Esophagus squamous epithelium (tissue), 5 donors: ENCODE measurements at regions not wholly inside any gene's neighbourhood (a gene's known extent, or its start where the extent isn't known, plus 50 kb on each side); places are given as distances from the start of the nearest gene placed in this dataset.

Experiments
- DNase-seq: peaks from one replicate; lab custom pipeline; 2025; lab: John Stamatoyannopoulos, UW
- H3K27ac ChIP-seq, 4 donors: fragments of 200-600 bp; sonication (generic); one replicate each; pipeline ENCODE4 v1.5.1; 2016 to 2019; ENCODE audit warnings: mild to moderate bottlenecking in 1 of 4
- H3K27me3 ChIP-seq, 4 donors: fragments of 200-600 bp; sonication (generic); 1 replicate in 3 of 4; 2 replicates in 1 of 4; pipeline versions ENCODE4 v1.5.1 to v1.6.0; 2017 to 2021; ENCODE audit warnings: antibody characterized with exemption in 1 of 4
- H3K36me3 ChIP-seq, 3 donors: fragments of 200-600 bp; sonication (generic); one replicate each; pipeline ENCODE4 v1.5.1; 2016 to 2019
- H3K4me1 ChIP-seq, 3 donors: fragments of 200-600 bp; sonication (generic); one replicate each; pipeline ENCODE4 v1.5.1; 2017 to 2019
- H3K4me3 ChIP-seq, 4 donors: fragments of 200-600 bp; sonication (generic); 1 replicate in 3 of 4; 2 replicates in 1 of 4; pipeline ENCODE4 v1.5.1; 2016 to 2019; ENCODE audit warnings: mild to moderate bottlenecking in 2 of 4, moderate library complexity in 1 of 4
- H3K9me3 ChIP-seq, 3 donors: fragments of 200-600 bp; sonication (generic); one replicate each; pipeline ENCODE4 v1.5.1; 2016 to 2019
- CTCF ChIP-seq, 6 experiments: fragments of 450-650 bp in 4 of 6; fragments of 200-600 bp in 2 of 6; sonication (generic) in 2 of 6; IDR thresholded peaks; one replicate each; pipeline ENCODE4 v1.5.1; 2016 to 2019; ENCODE audit warnings: antibody characterized with exemption in 6 of 6, mild to moderate bottlenecking in 4 of 6, moderate library complexity in 4 of 6
- POLR2A ChIP-seq, 4 donors: fragments of 450-650 bp; IDR thresholded peaks; one replicate each; pipeline ENCODE4 v1.6.1; 2017; ENCODE audit warnings: antibody characterized with exemption in 4 of 4, mild to moderate bottlenecking in 4 of 4, moderate library complexity in 3 of 4
- WGBS, 2 donors: methylation state at CpG; one replicate each; pipeline ENCODE4 v1.1.5; 2018; 5-methylcytosine and 5-hydroxymethylcytosine counted together
- intact Hi-C: fragments of 100-400 bp; cut with DNase I; formaldehyde crosslinking; loops from one replicate; pipeline ENCODE4 v1.15.0; 2022
- donor health status: DM: yes; HTN: yes; CAD: no.

- Histone ChIP-seq H3K36me3 (no peaks in the 10 kb centered on the region), H3K4me1 (peaks cover 0 to 6% (median 0%) of the 10 kb centered on the region in 3 donors), H3K4me3 (no peak overlapping the region), H3K27me3 (peaks cover 0 to 19% (median 0%) of the 10 kb centered on the region in 4 donors), H3K27ac (no peak overlapping the region), H3K9me3 (peaks cover 0 to 6% (median 0%) of the 10 kb centered on the region in 3 donors)
- intact Hi-C loops = no loop called here
- WGBS, 2 donors = 100% methylated on average over 2 of the region's 5 CpGs; no CpG with 5 or more reads in 1 of the 2 donors
- no peak for TF ChIP-seq CTCF (IDR thresholded peaks at IDR 0.05)
- no peak for TF ChIP-seq POLR2A (IDR thresholded peaks at IDR 0.05)
- DNase-seq = no peak
Observed at GRCh38 chr2:128497461-128497860, 178.8 kb upstream of the HS6ST1 start.

- H3K27ac ChIP-seq = no peak overlapping the region
- H3K4me3 ChIP-seq = no peak overlapping the region
- TF ChIP-seq POLR2A (IDR thresholded peaks at IDR 0.05) = no peak
- no peak for TF ChIP-seq CTCF (IDR thresholded peaks at IDR 0.05)
- no peaks in the 10 kb centered on the region for H3K36me3 ChIP-seq
- no peak for DNase-seq
- WGBS, 2 donors = 90 to 94% methylated on average over 5 to 8 of the region's 8 CpGs
- intact Hi-C loops = no loop called here
- peaks cover 0 to 6% (median 0%) of the 10 kb centered on the region in 3 donors for H3K4me1 ChIP-seq
- peaks cover 0 to 15% (median 0%) of the 10 kb centered on the region in 4 donors for H3K27me3 ChIP-seq
- H3K9me3 ChIP-seq = no peaks in the 10 kb centered on the region
Observed at GRCh38 chr2:128498086-128498485, 179.4 kb upstream of the HS6ST1 start.

GRCh38 chr2:128498589-128498988 lies 179.9 kb upstream of the HS6ST1 start:
- 87 to 100% methylated on average over 2 to 4 of the region's 5 CpGs for WGBS, 2 donors
- H3K27me3 ChIP-seq = peaks cover 0 to 10% (median 0%) of the 10 kb centered on the region in 4 donors

GRCh38 chr2:128499367-128500137 lies 180.9 kb upstream of the HS6ST1 start:
- DNase-seq = no peak
- peaks cover 0 to 5% (median 0%) of the 10 kb centered on the region in 3 donors for H3K4me1 ChIP-seq
- 88 to 90% methylated on average over 14 to 17 of the region's 17 CpGs for WGBS, 2 donors
- peaks cover 0 to 12% (median 0%) of the 10 kb centered on the region in 4 donors for H3K27me3 ChIP-seq
- no peaks in the 10 kb centered on the region for H3K36me3 ChIP-seq
- intact Hi-C loops = no loop called here
- H3K4me3 ChIP-seq = no peak overlapping the region
- TF ChIP-seq CTCF (IDR thresholded peaks at IDR 0.05) (no peak), POLR2A (IDR thresholded peaks at IDR 0.05) (no peak)
- no peaks in the 10 kb centered on the region for H3K9me3 ChIP-seq
- no peak overlapping the region for H3K27ac ChIP-seq

More at GRCh38 chr2:128498589-128498988, 179.9 kb upstream of the HS6ST1 start:
- Histone ChIP-seq H3K9me3 (no peaks in the 10 kb centered on the region), H3K4me3 (no peak overlapping the region), H3K4me1 (peaks cover 0 to 6% (median 0%) of the 10 kb centered on the region in 3 donors), H3K27ac (no peak overlapping the region), H3K36me3 (no peaks in the 10 kb centered on the region)
- TF ChIP-seq CTCF (IDR thresholded peaks at IDR 0.05) = no peak
- no peak for TF ChIP-seq POLR2A (IDR thresholded peaks at IDR 0.05)
- no peak for DNase-seq
- intact Hi-C loops = no loop called here

GRCh38 chr2:128500138-128500800 lies 181.6 kb upstream of the HS6ST1 start:
- no peaks in the 10 kb centered on the region for H3K9me3 ChIP-seq
- H3K36me3 ChIP-seq = no peaks in the 10 kb centered on the region
- no peak for TF ChIP-seq CTCF (IDR thresholded peaks at IDR 0.05)
- no peak for TF ChIP-seq POLR2A (IDR thresholded peaks at IDR 0.05)
- WGBS, 2 donors = 69 to 79% methylated on average over 7 of the region's 10 CpGs
- intact Hi-C loops = no loop called here
- H3K4me1 ChIP-seq = peaks cover 0 to 5% (median 0%) of the 10 kb centered on the region in 3 donors
- H3K4me3 ChIP-seq = no peak overlapping the region
- no peak for DNase-seq
- H3K27me3 ChIP-seq = peaks cover 0 to 17% (median 0%) of the 10 kb centered on the region in 4 donors
- no peak overlapping the region for H3K27ac ChIP-seq
